ENCODE measurements at regions not wholly inside any gene's neighbourhood (a gene's known extent, or its start where the extent isn't known, plus 50 kb on each side); places are given as distances from the start of the nearest gene placed in this dataset.

DNA sequence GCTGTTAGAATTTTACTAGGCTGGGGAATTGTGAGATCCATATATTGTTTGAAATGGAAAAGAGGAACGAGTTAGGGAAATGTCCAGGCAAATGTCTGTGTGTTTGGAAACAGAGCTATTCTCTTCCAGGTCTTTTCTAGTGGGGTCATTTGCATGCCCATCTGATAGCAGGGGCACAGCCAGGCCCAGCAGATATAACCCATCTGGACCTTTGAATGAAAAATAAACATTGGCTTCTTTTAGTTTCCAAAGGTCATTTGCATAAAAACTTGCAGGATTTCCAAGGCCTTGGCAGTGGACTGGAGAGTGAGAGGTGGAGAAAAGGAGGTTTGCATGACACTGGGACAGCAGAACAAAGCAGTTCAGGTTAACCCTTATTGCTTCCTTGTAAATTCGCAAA is 188.0 kb upstream of the GPR26 start:
- no peak for DNase-seq (ENCODE audit: low read depth)
- TF ChIP-seq, protein P1, sequence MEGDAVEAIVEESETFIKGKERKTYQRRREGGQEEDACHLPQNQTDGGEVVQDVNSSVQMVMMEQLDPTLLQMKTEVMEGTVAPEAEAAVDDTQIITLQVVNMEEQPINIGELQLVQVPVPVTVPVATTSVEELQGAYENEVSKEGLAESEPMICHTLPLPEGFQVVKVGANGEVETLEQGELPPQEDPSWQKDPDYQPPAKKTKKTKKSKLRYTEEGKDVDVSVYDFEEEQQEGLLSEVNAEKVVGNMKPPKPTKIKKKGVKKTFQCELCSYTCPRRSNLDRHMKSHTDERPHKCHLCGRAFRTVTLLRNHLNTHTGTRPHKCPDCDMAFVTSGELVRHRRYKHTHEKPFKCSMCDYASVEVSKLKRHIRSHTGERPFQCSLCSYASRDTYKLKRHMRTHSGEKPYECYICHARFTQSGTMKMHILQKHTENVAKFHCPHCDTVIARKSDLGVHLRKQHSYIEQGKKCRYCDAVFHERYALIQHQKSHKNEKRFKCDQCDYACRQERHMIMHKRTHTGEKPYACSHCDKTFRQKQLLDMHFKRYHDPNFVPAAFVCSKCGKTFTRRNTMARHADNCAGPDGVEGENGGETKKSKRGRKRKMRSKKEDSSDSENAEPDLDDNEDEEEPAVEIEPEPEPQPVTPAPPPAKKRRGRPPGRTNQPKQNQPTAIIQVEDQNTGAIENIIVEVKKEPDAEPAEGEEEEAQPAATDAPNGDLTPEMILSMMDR (conservative IDR thresholded peaks at IDR 0.05; ENCODE audit: low read depth, low read length), result no peak
- no peak overlapping the region for H3K4me3 ChIP-seq (ENCODE audit: low read depth, low read length)

GRCh38 chr10:123479640-123480039 is 186.5 kb upstream of the GPR26 start:
- H3K4me3 ChIP-seq (ENCODE audit: low read depth, low read length), result no peak overlapping the region
- no peak for DNase-seq (ENCODE audit: low read depth)
- TF ChIP-seq, protein P1 (conservative IDR thresholded peaks at IDR 0.05; ENCODE audit: low read depth, low read length), result no peak

- no peak for DNase-seq (ENCODE audit: low read depth)
- H3K4me3 ChIP-seq (ENCODE audit: low read depth, low read length), result no peak overlapping the region
- TF ChIP-seq, protein P1 (conservative IDR thresholded peaks at IDR 0.05; ENCODE audit: low read depth, low read length), result no peak
These were observed 185.8 kb upstream of the GPR26 start for GRCh38 chr10:123480344-123480743.

GRCh38 chr10:123480845-123481244 is 185.3 kb upstream of the GPR26 start:
- TF ChIP-seq, protein P1 (conservative IDR thresholded peaks at IDR 0.05; ENCODE audit: low read depth, low read length), result no peak
- no peak for DNase-seq (ENCODE audit: low read depth)
- H3K4me3 ChIP-seq (ENCODE audit: low read depth, low read length), result no peak overlapping the region

DNA sequence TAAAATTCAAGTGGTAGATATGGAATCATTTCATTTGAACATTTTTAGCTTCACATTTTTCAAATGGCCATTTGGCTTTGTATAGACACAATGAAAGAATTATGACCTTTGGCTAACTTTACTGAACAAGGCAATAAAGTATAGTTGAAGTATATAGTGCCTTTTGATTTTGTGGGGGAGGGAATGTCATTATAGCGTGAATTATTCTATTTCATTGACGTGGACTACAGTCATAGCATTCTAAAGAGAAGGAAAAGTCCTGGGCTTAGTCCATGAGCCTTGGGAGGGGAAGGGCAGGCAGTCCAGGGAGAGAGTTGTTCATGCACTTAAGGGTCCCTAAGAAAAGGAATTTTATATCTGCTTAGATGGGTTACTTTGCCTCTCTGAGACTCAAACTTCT is 181.4 kb upstream of the GPR26 start:
- H3K4me3 ChIP-seq (ENCODE audit: low read depth, low read length), result no peak overlapping the region
- TF ChIP-seq, protein P1 (conservative IDR thresholded peaks at IDR 0.05; ENCODE audit: low read depth, low read length), result no peak
- DNase-seq (ENCODE audit: low read depth), result no peak

DNA sequence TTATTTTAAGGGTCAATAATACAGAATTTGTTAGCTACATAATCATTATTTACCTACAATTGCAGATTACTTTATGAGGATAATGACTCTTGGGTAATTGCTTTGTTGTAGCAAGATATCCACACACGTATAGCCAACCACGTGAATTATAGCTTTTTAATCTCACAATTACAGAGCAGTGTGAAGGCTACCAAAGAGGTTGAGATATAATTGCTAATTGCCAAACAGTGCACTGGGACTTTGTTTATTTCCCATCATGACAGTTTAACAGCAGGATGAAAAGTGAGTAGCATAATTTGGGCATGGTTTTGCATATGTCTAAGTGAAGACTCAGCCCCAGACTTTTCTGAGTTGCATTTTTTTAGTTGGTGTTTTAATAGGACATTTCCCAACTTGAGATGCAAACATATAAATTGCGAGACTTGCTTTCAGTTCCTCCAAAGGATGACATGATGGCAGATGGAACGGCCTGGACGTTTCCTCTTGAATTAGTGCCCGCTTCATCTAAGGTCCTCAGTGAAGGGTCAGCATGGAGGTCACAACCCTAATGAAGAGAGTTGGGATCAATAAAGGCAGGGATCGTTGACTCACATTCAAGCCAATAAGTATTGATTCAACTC is 180.7 kb upstream of the GPR26 start:
- no peak for DNase-seq (ENCODE audit: low read depth)
- H3K4me3 ChIP-seq (ENCODE audit: low read depth, low read length), result no peak overlapping the region
- TF ChIP-seq, protein P1 (conservative IDR thresholded peaks at IDR 0.05; ENCODE audit: low read depth, low read length), result no peak

DNA sequence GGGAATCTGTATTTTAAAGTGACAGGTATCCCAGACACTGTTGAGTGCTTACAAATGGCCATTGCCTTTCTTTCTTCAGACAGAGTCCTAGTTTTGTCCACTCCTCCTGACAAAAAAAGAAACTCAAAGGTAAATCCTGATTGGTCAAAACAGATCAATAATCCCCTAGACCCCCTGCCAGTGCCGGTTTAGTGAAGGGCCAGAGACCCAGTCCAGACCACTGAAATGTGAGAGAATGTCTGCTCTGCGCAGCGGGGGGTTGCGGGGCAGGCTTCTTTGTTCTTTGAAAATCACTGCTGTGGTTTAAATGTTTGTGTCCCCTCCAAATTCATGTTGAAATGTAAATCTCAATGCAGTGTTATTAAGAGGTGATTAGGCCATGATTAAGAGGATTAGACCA is 177.7 kb upstream of the GPR26 start:
- no peak for DNase-seq (ENCODE audit: low read depth)
- no peak overlapping the region for H3K4me3 ChIP-seq (ENCODE audit: low read depth, low read length)
- TF ChIP-seq, protein P1 (conservative IDR thresholded peaks at IDR 0.05; ENCODE audit: low read depth, low read length), result no peak
